ENCODE measurements at regions not wholly inside any gene's neighbourhood (a gene's known extent, or its start where the extent isn't known, plus 50 kb on each side); places are given as distances from the start of the nearest gene placed in this dataset.

DNA sequence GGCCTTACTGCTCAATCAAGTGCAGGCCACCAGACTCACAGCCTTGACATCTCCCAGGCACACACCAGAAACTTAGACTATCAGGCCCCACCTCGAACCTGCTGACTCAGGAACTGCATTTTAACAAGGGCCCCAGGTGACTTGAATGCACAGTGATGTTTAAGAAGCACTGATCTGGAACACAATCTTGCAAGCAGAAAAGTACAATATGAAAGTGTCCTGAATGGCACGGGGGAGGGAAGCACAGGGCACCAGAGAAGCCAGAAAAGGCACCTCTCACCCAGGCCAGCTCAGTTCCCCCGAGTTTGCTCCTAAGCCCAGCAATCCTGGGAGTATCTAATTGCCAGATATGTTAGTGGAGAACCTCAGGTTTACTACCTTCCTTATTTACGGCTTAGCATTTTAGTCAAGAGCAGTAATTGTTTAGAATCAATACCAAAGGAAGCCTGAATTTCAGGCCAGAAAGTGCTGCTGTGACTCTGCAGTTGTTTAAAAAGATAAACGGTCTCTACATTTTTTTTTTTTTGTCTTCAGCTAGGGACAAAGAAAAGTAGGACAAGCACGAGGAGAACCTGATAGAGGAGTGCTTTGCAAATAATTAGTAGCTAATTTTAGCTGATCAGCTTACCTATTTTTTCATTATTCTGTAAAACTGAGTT is 50.9 kb upstream of the CDC42BPA start:
- H3K9me3 ChIP-seq: no peaks in the 10 kb centered on the region
- intact Hi-C loops (cut with DNase I): no loop called here
- no peaks in the 10 kb centered on the region for H3K36me3 ChIP-seq
- TF ChIP-seq, protein P1, sequence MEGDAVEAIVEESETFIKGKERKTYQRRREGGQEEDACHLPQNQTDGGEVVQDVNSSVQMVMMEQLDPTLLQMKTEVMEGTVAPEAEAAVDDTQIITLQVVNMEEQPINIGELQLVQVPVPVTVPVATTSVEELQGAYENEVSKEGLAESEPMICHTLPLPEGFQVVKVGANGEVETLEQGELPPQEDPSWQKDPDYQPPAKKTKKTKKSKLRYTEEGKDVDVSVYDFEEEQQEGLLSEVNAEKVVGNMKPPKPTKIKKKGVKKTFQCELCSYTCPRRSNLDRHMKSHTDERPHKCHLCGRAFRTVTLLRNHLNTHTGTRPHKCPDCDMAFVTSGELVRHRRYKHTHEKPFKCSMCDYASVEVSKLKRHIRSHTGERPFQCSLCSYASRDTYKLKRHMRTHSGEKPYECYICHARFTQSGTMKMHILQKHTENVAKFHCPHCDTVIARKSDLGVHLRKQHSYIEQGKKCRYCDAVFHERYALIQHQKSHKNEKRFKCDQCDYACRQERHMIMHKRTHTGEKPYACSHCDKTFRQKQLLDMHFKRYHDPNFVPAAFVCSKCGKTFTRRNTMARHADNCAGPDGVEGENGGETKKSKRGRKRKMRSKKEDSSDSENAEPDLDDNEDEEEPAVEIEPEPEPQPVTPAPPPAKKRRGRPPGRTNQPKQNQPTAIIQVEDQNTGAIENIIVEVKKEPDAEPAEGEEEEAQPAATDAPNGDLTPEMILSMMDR (IDR thresholded peaks at IDR 0.05): no peak
- TF ChIP-seq POLR2A (IDR thresholded peaks at IDR 0.05): no peak
- no peak overlapping the region for H3K4me3 ChIP-seq
- ATAC-seq (no peak), DNase-seq (no peak)
- WGBS (ENCODE audit: insufficient coverage, low coverage, low lambda C conversion rate, missing lambda C conversion rate): 53% methylated on average over 6 of the region's 6 CpGs
- no peak overlapping the region for H3K27ac ChIP-seq
- H3K27me3 ChIP-seq: no peaks in the 10 kb centered on the region
- no peaks in the 10 kb centered on the region for H3K4me1 ChIP-seq

Small RNAs in the stretch of these regions (small RNA-seq; reads per million reads assigned to genes)
- 0 reads per million in 2 experiments for gene AL451054.2
- gene BTF3P9: 0 reads per million in 2 experiments
